ENCODE measurements at regions not wholly inside any gene's neighbourhood (a gene's known extent, or its start where the extent isn't known, plus 50 kb on each side); places are given as distances from the start of the nearest gene placed in this dataset.

- no peak for TF ChIP-seq CTCF (IDR thresholded peaks at IDR 0.05)
- TF ChIP-seq POLR2AphosphoS5 (IDR thresholded peaks at IDR 0.05; ENCODE audit: low read depth, low read length): no peak
These were observed 65.1 kb upstream of the CARD18 start for GRCh38 chr11:105204636-105205035.
